Skeletal muscle satellite cell (primary cell): ENCODE measurements at regions not wholly inside any gene's neighbourhood (a gene's known extent, or its start where the extent isn't known, plus 50 kb on each side); places are given as distances from the start of the nearest gene placed in this dataset.
"Not testable (repeated sequence)": the region's sequence is repeated elsewhere in the genome, so short reads cannot be mapped to it uniquely, and the experiment has no call there.

Source experiments
- H3K27me3 ChIP-seq: 2 replicates; pipeline ENCODE4 v1.7.0; 2013; ENCODE audit warnings: low read length; ENCODE audit not compliant: control insufficient read depth, insufficient read depth
- H3K36me3 ChIP-seq: 2 replicates; pipeline ENCODE4 v1.7.0; 2013; ENCODE audit warnings: mild to moderate bottlenecking, control low read depth, low read length; ENCODE audit not compliant: insufficient read depth
- H3K4me1 ChIP-seq: 2 replicates; pipeline ENCODE4 v1.7.0; 2013; ENCODE audit warnings: low read length; ENCODE audit not compliant: control insufficient read depth, insufficient read depth
- H3K4me2 ChIP-seq: 2 replicates; pipeline ENCODE4 v1.7.0; 2013; ENCODE audit warnings: mild to moderate bottlenecking, low read length
- H3K4me3 ChIP-seq: 2 replicates; pipeline ENCODE4 v1.7.0; 2013; ENCODE audit warnings: low read length
- H3K9ac ChIP-seq: 2 replicates; pipeline ENCODE4 v1.7.0; 2013; ENCODE audit warnings: mild to moderate bottlenecking, low read depth, low read length, moderate library complexity
- H3K9me3 ChIP-seq: replicated peaks from 2 replicates; pipeline ENCODE4 v1.7.0; 2013; ENCODE audit warnings: mild to moderate bottlenecking, control low read depth, low read length

- H3K9me3 ChIP-seq: peaks cover 4% of the 10 kb centered on the region
- no peak overlapping the region for H3K4me3 ChIP-seq
- H3K4me1 ChIP-seq: no peaks in the 10 kb centered on the region
- H3K27me3 ChIP-seq: no peaks in the 10 kb centered on the region
- H3K36me3 ChIP-seq: no peaks in the 10 kb centered on the region
- no peak overlapping the region for H3K4me2 ChIP-seq
- no peak overlapping the region for H3K9ac ChIP-seq
Measured at GRCh38 chr2:15759385-15759784, 167.7 kb downstream of the DDX1 start.

DNA sequence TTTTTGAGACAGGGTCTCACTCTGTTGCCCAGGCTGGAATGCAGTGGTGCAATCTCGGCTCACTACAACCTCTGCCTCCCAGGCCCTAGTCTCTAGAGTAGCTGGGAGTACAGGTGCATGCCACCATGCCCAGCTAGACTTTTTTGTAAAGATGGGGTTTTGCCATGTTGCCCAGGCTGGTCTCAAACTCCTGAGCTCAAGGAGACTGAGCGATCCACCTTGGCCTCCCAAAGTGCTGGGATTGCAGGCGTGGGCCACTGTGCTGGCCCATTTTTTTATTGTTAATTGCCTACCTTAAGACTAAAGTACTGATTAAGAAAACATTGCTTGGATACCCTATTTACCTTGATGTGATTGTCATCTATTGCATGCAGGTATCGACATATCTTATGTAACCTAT, 168.1 kb downstream of the DDX1 start:
- H3K4me3 ChIP-seq, H3K4me1 ChIP-seq, H3K9ac ChIP-seq, H3K4me2 ChIP-seq, H3K27me3 ChIP-seq, H3K9me3 ChIP-seq, H3K36me3 ChIP-seq: not testable (repeated sequence)

GRCh38 chr2:15760232-15760910, 168.7 kb downstream of the DDX1 start:
- H3K4me1 ChIP-seq: no peaks in the 10 kb centered on the region
- H3K9me3 ChIP-seq: peaks cover 4% of the 10 kb centered on the region
- H3K9ac ChIP-seq: no peak overlapping the region
- no peaks in the 10 kb centered on the region for H3K36me3 ChIP-seq
- H3K27me3 ChIP-seq: no peaks in the 10 kb centered on the region
- no peak overlapping the region for H3K4me3 ChIP-seq
- H3K4me2 ChIP-seq: no peak overlapping the region

GRCh38 chr2:15761056-15761455, 169.4 kb downstream of the DDX1 start:
- peaks cover 4% of the 10 kb centered on the region for H3K9me3 ChIP-seq

DNA sequence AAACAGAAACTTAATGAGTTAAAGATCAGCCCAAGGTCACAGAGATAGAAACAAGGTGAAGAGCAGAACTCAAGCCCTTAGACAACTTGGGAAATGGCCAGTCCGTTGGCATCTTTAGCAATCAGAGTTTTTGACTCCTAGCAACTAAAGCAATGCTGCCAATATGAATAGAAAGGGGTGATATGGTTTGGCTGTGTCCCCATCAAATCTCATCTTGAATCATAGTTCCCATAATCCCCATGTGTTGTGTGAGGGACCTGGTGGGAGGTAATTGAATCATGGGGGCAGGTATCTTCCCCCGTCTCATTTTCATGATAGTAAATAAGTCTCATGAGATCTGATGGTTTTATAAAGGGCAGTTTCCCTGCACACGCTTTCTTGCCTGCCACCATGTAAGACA, 170.2 kb downstream of the DDX1 start:
- H3K9me3 ChIP-seq: peaks cover 4% of the 10 kb centered on the region
- no peak overlapping the region for H3K4me3 ChIP-seq
- H3K4me1 ChIP-seq: no peaks in the 10 kb centered on the region
- no peaks in the 10 kb centered on the region for H3K27me3 ChIP-seq
- no peak overlapping the region for H3K4me2 ChIP-seq
- no peak overlapping the region for H3K9ac ChIP-seq
- H3K36me3 ChIP-seq: no peaks in the 10 kb centered on the region

More at GRCh38 chr2:15761056-15761455, 169.4 kb downstream of the DDX1 start:
- Histone ChIP-seq H3K4me2 (no peak overlapping the region), H3K4me1 (no peaks in the 10 kb centered on the region), H3K36me3 (no peaks in the 10 kb centered on the region), H3K27me3 (no peaks in the 10 kb centered on the region), H3K4me3 (no peak overlapping the region), H3K9ac (no peak overlapping the region)

DNA sequence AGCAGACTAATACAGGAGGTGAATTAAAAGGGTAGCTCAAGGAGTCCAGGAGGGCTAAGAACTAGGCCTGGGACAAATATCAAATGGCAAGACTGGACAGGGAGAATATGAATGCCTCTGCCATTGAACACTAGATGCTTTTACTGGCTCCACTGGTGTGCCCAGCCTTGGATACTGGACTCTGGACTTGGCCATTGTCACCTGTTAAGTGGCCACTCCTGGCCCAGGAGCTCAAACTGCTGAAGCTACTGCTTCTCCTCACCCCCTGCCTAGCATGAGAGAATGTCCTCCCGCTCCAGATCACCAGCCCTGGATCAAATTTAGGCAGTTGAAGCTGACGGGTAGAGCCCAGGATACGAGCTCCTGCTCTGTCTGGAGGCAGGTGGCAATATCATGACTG, 170.8 kb downstream of the DDX1 start:
- H3K4me1 ChIP-seq: no peaks in the 10 kb centered on the region
- H3K9me3 ChIP-seq: peaks cover 4% of the 10 kb centered on the region
- no peaks in the 10 kb centered on the region for H3K27me3 ChIP-seq
- no peaks in the 10 kb centered on the region for H3K36me3 ChIP-seq
- H3K4me2 ChIP-seq: no peak overlapping the region
- no peak overlapping the region for H3K4me3 ChIP-seq
- no peak overlapping the region for H3K9ac ChIP-seq

DNA sequence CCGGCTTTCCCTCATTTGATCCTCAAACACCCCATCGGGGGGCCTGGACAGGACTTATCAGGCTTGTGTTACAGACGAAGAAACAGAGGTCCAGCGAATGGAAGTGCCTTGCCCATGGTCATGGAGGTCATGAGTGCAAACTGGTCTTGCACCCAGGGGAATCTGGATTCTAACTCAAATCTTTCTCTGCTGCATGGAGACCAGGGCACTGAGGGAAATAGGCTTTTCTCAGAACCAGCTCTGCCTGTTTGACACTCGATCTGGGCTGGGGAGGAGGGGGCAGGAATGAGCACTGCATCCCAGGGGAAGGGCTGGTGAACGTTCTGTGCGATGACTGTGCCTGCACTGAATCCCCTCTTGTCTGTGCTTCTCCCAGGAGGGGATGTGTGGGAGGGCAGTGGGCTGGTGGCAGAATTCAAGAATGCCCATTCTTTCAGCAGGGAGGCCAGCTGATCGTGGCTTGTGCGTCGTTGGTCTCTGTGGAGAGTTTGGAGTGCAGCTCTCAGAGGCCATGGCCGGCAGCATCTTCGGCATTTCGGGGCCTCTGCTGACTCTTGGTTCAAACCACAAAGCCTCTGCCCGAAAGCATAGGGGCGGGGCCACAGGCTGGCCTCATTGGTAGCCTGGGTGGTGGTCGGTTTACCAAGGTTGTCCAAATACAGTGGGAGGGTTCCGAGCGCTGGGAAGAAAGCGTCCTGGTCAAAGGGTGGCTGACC, 171.6 kb downstream of the DDX1 start:
- H3K4me2 ChIP-seq: no peak overlapping the region
- H3K4me3 ChIP-seq: no peak overlapping the region
- peaks cover 4% of the 10 kb centered on the region for H3K9me3 ChIP-seq
- no peak overlapping the region for H3K9ac ChIP-seq
- H3K4me1 ChIP-seq: no peaks in the 10 kb centered on the region
- no peaks in the 10 kb centered on the region for H3K36me3 ChIP-seq
- H3K27me3 ChIP-seq: no peaks in the 10 kb centered on the region

DNA sequence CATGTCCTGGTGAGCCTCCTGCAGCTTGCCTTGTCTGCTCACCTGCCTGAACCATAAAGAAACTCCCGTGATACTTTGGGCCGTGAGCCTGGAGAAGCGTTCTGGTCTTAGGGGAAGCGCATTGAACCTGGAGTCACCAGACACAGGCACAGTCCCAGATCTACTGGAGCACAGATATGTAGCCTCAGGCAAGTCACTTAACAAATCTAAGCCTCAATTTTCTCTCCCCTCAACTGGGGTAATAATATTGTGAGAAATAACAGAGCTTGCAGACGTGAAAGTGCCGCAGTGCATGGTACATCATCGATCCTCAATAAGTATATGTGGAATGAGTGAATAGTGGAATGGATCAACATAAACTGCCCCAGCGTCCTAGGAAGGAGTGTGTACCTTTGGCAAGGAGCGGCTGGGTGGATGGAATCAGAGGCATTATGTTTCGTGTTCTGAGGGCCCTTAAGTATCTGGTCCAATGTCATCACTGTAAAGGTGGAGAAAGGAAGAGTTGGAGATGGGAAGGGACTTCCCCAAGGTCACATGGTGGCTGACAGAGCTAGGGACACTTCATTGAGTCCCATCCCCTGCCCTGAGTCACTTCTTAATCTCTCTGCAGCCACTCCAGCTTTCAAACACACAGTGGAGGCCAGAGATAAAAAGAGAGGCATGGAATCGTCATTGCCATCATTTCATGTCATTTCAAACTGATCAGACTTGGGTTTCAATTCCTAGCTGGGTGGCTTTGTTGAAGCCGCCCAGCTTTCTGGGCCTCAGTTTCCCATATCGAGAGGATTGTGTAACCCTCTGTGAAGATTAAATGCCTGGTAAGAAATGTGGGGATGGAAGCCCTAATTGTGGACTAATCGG, 172.4 kb downstream of the DDX1 start:
- Histone ChIP-seq H3K36me3 (no peaks in the 10 kb centered on the region), H3K9me3 (no peaks in the 10 kb centered on the region), H3K4me3 (no peak overlapping the region), H3K9ac (no peak overlapping the region), H3K27me3 (no peaks in the 10 kb centered on the region), H3K4me1 (no peaks in the 10 kb centered on the region), H3K4me2 (no peak overlapping the region)

- Histone ChIP-seq H3K4me2 (no peak overlapping the region), H3K27me3 (no peaks in the 10 kb centered on the region), H3K9ac (no peak overlapping the region), H3K4me3 (no peak overlapping the region), H3K9me3 (no peaks in the 10 kb centered on the region), H3K4me1 (no peaks in the 10 kb centered on the region), H3K36me3 (no peaks in the 10 kb centered on the region)
Measured at GRCh38 chr2:15764683-15765011, 173.0 kb downstream of the DDX1 start.

- H3K4me1 ChIP-seq: no peaks in the 10 kb centered on the region
- H3K27me3 ChIP-seq: no peaks in the 10 kb centered on the region
- no peak overlapping the region for H3K4me3 ChIP-seq
- no peak overlapping the region for H3K4me2 ChIP-seq
- no peaks in the 10 kb centered on the region for H3K9me3 ChIP-seq
- no peaks in the 10 kb centered on the region for H3K36me3 ChIP-seq
- no peak overlapping the region for H3K9ac ChIP-seq
Measured at GRCh38 chr2:15765211-15765610, 173.5 kb downstream of the DDX1 start.

GRCh38 chr2:15765686-15766302, 174.1 kb downstream of the DDX1 start:
- Histone ChIP-seq H3K4me1 (no peaks in the 10 kb centered on the region), H3K4me3 (no peak overlapping the region), H3K27me3 (no peaks in the 10 kb centered on the region), H3K4me2 (no peak overlapping the region), H3K9me3 (no peaks in the 10 kb centered on the region), H3K36me3 (no peaks in the 10 kb centered on the region), H3K9ac (no peak overlapping the region)
